ENCODE measurements at regions not wholly inside any gene's neighbourhood (a gene's known extent, or its start where the extent isn't known, plus 50 kb on each side); places are given as distances from the start of the nearest gene placed in this dataset.
A peak's percentile ranks its signal among the peaks of the same experiment; 100 is the strongest.
"Not testable (repeated sequence)": the region's sequence is repeated elsewhere in the genome, so short reads cannot be mapped to it uniquely, and the experiment has no call there.

DNA sequence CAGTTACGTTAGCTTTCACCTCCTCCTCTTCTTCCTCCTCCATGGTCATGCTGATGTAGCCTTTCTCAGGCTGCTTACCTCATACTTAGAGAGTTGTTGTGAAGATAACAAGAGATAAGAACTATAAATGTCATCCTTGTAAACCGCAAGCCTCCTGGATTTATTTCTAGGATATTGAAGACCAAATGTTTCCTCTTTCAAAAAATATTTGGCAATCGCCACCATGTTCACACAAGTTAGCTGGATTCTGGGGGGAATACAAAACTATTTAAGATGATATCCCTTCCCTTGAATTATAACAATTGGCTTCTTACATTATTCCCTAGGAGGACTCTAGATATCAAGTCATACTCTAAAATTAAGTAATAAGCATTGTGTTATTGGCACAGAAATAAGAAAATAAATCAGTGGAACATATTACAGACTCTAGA is 99.8 kb upstream of the PLEKHG1 start:
- no peak for DNase-seq

DNA sequence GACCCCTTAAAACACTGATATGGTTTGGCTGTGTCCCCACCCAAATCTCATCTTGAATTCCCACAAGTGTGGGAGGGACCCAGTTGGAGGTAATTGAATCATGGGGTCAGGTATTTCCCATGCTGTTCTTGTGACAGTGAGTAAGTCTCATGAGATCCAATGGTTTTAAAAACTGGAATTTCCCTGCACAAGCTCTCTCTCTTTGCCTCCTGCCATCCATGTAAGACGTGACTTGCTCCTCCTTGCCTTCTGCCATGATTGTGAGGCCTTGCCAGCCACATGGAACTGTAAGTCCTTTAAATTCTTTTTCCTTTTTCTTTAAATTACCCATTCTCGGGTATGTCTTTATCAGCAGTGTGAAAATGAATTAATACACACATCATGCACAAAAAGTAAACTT is 99.1 kb upstream of the PLEKHG1 start:
- not testable (repeated sequence) for DNase-seq

GRCh38 chr6:150503041-150503440 is 96.6 kb upstream of the PLEKHG1 start:
- no peak for DNase-seq

DNA sequence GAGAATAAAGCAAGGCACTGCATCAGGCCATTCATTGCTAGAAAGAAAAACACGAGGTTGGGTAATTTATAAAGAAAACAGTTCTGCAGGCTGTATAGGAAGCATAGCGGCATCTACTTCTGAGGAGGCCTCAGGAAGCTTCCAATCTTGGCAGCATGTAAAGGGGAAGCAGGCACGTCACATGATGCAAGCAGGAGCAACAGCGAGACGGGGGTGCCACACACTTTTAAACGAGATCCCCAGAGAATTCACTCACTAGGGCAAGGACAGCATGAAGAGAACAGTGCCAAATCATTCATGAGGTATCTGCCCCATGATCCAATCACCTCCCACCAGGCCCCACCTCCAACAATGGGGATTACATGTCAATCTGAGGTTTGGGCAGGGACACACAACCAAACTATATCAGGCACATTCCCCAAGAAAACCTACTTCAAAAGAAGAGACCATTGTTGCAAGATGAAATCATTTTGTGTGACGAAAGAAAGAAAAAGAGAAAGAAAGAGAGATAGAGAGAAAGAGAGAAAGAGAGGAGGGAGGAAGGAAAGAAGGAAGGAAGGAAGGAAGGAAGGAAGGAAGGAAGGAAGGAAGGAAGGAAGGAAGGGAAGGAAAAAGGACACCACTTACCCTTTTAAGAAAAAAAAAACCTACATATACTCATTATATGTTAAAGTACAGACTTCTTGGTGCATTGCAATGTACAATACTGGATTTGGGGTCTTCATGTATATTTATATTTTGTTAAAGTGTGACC is 95.9 kb upstream of the PLEKHG1 start:
- no peak for DNase-seq

DNA sequence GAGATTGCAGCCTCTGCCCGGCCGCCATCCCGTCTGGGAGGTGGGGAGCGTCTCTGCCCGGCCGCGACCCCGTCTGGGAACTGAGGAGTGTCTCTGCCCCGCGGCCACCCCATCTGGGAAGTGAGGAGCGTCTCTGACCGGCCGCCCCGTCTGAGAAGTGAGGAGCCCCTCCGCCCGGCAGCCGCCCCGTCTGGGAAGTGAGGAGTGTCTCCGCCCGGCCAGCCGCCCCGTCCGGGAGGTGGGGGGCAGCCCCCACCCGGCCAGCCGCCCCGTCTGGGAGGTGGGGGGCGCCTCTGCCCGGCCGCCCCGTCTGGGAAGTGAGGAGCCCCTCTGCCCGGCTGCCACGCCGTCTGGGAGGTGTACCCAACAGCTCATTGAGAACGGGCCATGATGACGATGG is 92.3 kb upstream of the PLEKHG1 start:
- not testable (repeated sequence) for DNase-seq

DNA sequence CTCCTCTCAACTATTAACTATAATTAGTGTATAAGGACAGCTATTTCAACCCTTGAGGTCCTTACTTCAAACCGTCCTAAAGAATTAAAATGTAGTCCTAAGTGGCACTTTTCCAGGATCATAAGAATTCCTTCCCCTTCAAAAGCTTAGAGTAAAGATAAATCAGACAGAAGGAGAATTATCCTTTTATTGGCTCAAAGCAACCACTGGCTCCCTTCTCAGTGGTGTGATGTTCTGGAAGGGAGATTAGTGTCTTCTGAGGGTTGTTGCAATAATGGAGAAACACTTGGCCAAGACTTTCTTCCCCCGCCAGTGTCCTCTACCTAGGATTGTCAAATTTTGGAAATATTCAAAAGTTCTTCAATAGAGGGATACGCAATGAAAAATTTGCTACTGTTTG is 89.1 kb upstream of the PLEKHG1 start:
- DNase-seq: no peak

- DNase-seq: no peak
Measured at GRCh38 chr6:150511313-150511712, 88.4 kb upstream of the PLEKHG1 start.

- DNase-seq: no peak
Measured at GRCh38 chr6:150514806-150515380, 84.8 kb upstream of the PLEKHG1 start.

GRCh38 chr6:150516199-150516598 is 83.5 kb upstream of the PLEKHG1 start:
- DNase-seq: no peak

GRCh38 chr6:150517175-150517574 is 82.5 kb upstream of the PLEKHG1 start:
- no peak for DNase-seq

DNA sequence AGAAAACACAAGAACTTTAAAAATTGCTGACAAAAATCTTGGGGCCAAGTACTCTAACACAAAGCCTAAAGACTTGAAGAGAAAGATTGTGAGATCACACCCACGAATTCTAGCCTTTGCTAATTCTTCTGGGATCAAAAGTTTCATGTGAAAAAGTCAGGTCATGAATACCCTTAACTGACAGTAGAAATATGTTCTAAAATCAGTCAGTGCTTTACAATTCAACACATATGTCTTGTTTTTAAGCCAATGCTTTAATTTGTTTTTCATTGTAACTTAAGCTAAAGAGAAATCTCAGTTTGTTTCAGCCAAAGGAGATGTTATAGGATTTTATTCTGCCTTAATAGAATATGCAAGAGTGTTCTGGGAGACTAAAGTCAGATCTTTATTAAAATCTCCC is 78.2 kb upstream of the PLEKHG1 start:
- DNase-seq: no peak

DNA sequence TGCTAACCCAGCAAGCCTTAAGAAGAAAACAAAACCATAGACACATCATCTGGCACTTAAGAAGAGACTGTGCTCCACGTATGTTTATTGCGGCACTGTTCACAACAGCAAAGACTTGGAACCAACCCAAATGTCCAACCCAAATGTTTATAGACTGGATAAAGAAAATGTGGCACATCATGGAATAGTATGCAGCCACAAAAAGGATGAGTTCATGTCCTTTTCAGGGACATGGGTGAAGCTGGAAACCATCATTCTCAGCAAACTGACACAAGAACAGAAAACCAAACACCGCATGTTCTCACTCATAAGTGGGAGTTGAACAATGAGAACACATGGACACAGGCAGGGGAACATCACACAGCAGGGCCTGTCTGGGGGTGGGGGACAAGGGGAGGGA is 76.5 kb upstream of the PLEKHG1 start:
- DNase-seq: not testable (repeated sequence)

GRCh38 chr6:150525300-150525699 is 74.4 kb upstream of the PLEKHG1 start:
- no peak for DNase-seq

- DNase-seq: no peak
Measured at GRCh38 chr6:150527100-150527499, 72.6 kb upstream of the PLEKHG1 start.

DNA sequence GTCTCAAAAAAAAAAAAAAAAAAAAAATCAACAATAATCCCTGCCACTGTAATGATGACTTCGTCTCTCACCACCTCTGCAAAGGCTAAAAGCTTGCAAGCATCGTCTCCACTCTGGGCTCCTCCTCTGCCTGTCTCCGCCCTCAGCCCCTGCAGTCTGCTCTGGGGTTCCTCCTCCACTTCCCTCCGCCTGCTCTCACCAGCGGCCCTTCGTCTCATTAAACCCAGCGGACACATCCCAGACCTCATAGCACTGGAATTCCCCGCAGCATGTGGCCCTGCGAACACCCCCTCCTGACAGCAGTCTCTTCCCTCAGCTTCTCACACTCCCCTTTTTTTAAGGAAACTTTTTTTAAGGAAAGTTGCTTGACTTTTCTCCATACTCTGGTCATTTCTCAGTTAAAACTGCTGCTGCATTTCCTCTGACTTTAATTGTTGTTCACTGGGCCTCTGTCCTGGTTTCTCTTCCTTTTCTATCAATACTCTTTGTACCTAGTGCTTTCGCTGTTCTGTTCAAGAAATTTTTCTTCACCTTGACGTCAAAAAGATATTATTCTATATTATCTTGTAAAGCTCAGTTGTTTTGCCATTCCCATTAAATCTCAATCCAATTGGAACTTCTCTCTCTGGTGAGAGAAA is 70.9 kb upstream of the PLEKHG1 start:
- no peak for DNase-seq

DNA sequence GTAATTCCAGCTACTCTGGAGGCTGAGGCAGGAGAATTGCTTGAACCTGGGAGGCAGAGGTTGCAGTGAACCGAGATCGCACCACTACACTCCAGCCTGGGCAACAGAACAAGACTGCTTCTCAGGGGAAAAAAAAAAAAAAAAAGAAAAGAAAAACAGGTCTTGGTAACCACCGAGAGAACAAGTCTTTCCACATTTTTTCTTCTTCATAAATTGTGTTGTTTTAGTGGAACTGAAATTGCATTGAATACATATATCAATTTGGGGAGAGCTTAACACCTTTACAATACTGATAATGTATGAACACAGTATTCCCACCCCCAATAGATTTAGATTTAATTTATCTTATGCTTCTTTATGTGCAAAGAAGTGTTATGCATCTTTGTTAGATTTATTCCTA is 70.0 kb upstream of the PLEKHG1 start:
- no peak for DNase-seq

DNA sequence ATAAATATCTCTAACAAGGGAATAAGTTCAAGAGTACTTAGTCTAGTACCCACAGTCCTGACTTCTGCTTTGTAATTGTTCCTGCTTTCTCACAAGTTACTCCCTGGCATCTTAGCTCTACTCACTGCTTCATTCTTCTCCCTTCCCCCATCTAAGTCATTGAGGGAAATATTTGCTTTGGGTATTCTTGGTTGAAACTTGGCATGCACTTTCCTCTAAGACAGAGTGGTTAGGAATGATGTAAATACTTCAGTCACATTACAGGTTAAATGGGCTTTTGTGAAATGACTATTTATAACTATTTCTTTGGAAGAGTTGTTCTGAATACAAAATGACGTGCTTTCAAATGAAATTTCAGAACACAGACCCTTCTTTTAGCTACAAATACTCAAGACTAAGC is 67.7 kb upstream of the PLEKHG1 start:
- no peak for DNase-seq

GRCh38 chr6:150534553-150534952 is 65.1 kb upstream of the PLEKHG1 start:
- DNase-seq: no peak

- peak; percentile 71 for DNase-seq
Measured at GRCh38 chr6:150535151-150535804, 64.4 kb upstream of the PLEKHG1 start.

- DNase-seq: no peak
Measured at GRCh38 chr6:150535818-150536220, 63.9 kb upstream of the PLEKHG1 start.

- no peak for DNase-seq
Measured at GRCh38 chr6:150536835-150537234, 62.9 kb upstream of the PLEKHG1 start.

DNA sequence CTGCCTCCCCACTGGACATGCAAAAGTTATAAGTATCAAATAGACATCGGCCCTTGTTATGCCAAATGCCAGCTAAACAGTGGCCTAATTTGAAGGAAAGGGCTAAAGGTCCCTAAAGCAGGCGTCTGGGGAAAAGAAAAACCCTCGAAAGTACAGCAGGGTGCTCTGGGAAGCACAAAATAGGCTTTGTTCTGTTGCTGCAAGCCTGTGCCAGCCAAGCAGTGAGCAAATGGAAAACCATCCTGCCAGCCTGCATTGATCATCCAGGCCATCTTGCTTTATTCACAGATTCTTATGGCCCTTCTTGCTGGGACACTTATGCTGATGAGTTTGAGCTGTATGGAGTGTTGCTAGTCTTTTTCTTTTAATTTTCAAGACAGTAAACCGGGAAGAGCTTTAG is 62.2 kb upstream of the PLEKHG1 start:
- DNase-seq: no peak

- no peak for DNase-seq
Measured at GRCh38 chr6:150537893-150538292, 61.8 kb upstream of the PLEKHG1 start.

- DNase-seq: no peak
Measured at GRCh38 chr6:150539111-150539510, 60.6 kb upstream of the PLEKHG1 start.
